Panc1 (cell line): ENCODE measurements at regions not wholly inside any gene's neighbourhood (a gene's known extent, or its start where the extent isn't known, plus 50 kb on each side); places are given as distances from the start of the nearest gene placed in this dataset.
A peak's percentile ranks its signal among the peaks of the same experiment; 100 is the strongest.

Source experiments
- ATAC-seq: fragments of 200-7000 bp; cut with Tn5 transposase; 2 replicates; pipeline ENCODE4 v1.9.1; 2020; ENCODE audit warnings: mild to moderate bottlenecking, moderate library complexity
- BruUV-seq: library from RNA; stranded (reverse); fragments of 400-500 nt; replicated peaks from 2 replicates; lab custom pipeline; 2021; lab: Mats Ljungman, UMichigan
- CTCF ChIA-PET: fragments of 300-600 bp; sonication (Branson Sonifier 250); formaldehyde crosslinking; loops from one replicate; lab custom pipeline; 2022; ENCODE audit warnings: antibody characterized with exemption; lab: Charles Lee
- POLR2A ChIA-PET: fragments of 300-600 bp; sonication (Branson Sonifier 250); formaldehyde crosslinking; loops from one replicate; lab custom pipeline; 2022; ENCODE audit warnings: antibody characterized with exemption; lab: Charles Lee
- DNase-seq: peaks from one replicate; pipeline ENCODE4 v3.0.0-alpha.2; 2010; ENCODE audit warnings: low read depth, low spot score
- H3K27ac ChIP-seq: 2 replicates; pipeline ENCODE4 v1.5.1; 2011; ENCODE audit warnings: mild to moderate bottlenecking, low read length, inconsistent platforms
- H3K27me3 ChIP-seq: fragments of 200-500 bp; sonication (Bioruptor generic); 2 replicates; pipeline ENCODE4 v1.6.0; 2014; ENCODE audit warnings: low read length, inconsistent platforms; ENCODE audit not compliant: control insufficient read depth, insufficient read depth
- H3K36me3 ChIP-seq: fragments of 200-500 bp; sonication (Bioruptor generic); 2 replicates; pipeline ENCODE4 v1.5.1; 2014; ENCODE audit warnings: inconsistent platforms, mild to moderate bottlenecking, low read length, moderate library complexity; ENCODE audit not compliant: control insufficient read depth, insufficient read depth
- H3K4me1 ChIP-seq: 2 replicates; pipeline ENCODE4 v1.5.1; 2011; ENCODE audit warnings: inconsistent platforms, mild to moderate bottlenecking, low read length, moderate library complexity; ENCODE audit not compliant: control insufficient read depth, insufficient read depth
- H3K4me3 ChIP-seq, 2 experiments: 2 replicates each; pipeline ENCODE4 v1.5.1; 2011 to 2012; ENCODE audit warnings: low read depth in 2 of 2, low read length in 2 of 2, mild to moderate bottlenecking in 2 of 2, inconsistent platforms in 1 of 2, moderate library complexity in 1 of 2
- H3K9me3 ChIP-seq: fragments of 200-500 bp; sonication (Bioruptor generic); 2 replicates; pipeline ENCODE4 v1.5.1; 2014; ENCODE audit warnings: low read depth, mild to moderate bottlenecking, inconsistent platforms, low read length, moderate library complexity; ENCODE audit not compliant: control insufficient read depth, insufficient read depth
- POLR2AphosphoS5 ChIP-seq: IDR thresholded peaks from 2 replicates; pipeline ENCODE4 v1.6.1; 2012; ENCODE audit warnings: mild to moderate bottlenecking, low read depth, low read length, moderate library complexity
- SIN3A ChIP-seq: IDR thresholded peaks from 2 replicates; pipeline ENCODE4 v1.6.1; 2012; ENCODE audit warnings: low read depth, mild to moderate bottlenecking, low read length, moderate library complexity, borderline replicate concordance; ENCODE audit not compliant: insufficient read depth
- TCF7L2 ChIP-seq: IDR thresholded peaks from 2 replicates; pipeline ENCODE4 v1.6.1; 2011; ENCODE audit warnings: mild to moderate bottlenecking, low read depth, low read length, inconsistent platforms
- in situ Hi-C: cut with HindIII; loops from 2 replicates; pipeline ENCODE4 v1.10.0; 2016; ENCODE audit warnings: low sequenced_read_pairs, low pct_unique_long_range_greater_than_20kb
- intact Hi-C: fragments of 100-400 bp; cut with micrococcal nuclease; formaldehyde crosslinking; loops from one replicate; pipeline ENCODE4 v1.10.0; 2022; ENCODE audit not compliant: unreplicated experiment
- TF ChIP-seq, protein P1 (sequence below), 2 experiments: IDR thresholded peaks; 2 replicates each; pipeline ENCODE4 v1.6.1; 2011 to 2012; ENCODE audit warnings: low read depth in 2 of 2, control low read depth in 1 of 2, low read length in 1 of 2, mild to moderate bottlenecking in 1 of 2, moderate library complexity in 1 of 2; ENCODE audit not compliant: insufficient read depth in 1 of 2
- TF ChIP-seq, protein P2 (sequence below): fragments of 450-650 bp; IDR thresholded peaks from 2 replicates; pipeline ENCODE4 v1.5.1; 2017; ENCODE audit warnings: mild to moderate bottlenecking

GRCh38 chr5:180437336-180437735 lies 56.8 kb upstream of the CNOT6 start:
- intact Hi-C loops (no loop called here), in situ Hi-C loops (no loop called here)
- Histone ChIP-seq H3K27me3 (no peaks in the 10 kb centered on the region), H3K9me3 (no peaks in the 10 kb centered on the region), H3K4me1 (no peaks in the 10 kb centered on the region; the same call in 1 of the 2 replicates), H3K27ac (no peak overlapping the region), H3K4me3 (no peak overlapping the region), H3K36me3 (no peaks in the 10 kb centered on the region)
- ChIA-PET POLR2A (no interaction called here), CTCF (no interaction called here)
- TF ChIP-seq TCF7L2 (no peak), POLR2AphosphoS5 (no peak), SIN3A (no peak)
- TF ChIP-seq, protein P1, sequence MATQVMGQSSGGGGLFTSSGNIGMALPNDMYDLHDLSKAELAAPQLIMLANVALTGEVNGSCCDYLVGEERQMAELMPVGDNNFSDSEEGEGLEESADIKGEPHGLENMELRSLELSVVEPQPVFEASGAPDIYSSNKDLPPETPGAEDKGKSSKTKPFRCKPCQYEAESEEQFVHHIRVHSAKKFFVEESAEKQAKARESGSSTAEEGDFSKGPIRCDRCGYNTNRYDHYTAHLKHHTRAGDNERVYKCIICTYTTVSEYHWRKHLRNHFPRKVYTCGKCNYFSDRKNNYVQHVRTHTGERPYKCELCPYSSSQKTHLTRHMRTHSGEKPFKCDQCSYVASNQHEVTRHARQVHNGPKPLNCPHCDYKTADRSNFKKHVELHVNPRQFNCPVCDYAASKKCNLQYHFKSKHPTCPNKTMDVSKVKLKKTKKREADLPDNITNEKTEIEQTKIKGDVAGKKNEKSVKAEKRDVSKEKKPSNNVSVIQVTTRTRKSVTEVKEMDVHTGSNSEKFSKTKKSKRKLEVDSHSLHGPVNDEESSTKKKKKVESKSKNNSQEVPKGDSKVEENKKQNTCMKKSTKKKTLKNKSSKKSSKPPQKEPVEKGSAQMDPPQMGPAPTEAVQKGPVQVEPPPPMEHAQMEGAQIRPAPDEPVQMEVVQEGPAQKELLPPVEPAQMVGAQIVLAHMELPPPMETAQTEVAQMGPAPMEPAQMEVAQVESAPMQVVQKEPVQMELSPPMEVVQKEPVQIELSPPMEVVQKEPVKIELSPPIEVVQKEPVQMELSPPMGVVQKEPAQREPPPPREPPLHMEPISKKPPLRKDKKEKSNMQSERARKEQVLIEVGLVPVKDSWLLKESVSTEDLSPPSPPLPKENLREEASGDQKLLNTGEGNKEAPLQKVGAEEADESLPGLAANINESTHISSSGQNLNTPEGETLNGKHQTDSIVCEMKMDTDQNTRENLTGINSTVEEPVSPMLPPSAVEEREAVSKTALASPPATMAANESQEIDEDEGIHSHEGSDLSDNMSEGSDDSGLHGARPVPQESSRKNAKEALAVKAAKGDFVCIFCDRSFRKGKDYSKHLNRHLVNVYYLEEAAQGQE (IDR thresholded peaks at IDR 0.05; ENCODE audit: insufficient read depth in 1 of 2, low read depth in 2 of 2, low read length in 1 of 2) = no peak
- TF ChIP-seq, protein P2, sequence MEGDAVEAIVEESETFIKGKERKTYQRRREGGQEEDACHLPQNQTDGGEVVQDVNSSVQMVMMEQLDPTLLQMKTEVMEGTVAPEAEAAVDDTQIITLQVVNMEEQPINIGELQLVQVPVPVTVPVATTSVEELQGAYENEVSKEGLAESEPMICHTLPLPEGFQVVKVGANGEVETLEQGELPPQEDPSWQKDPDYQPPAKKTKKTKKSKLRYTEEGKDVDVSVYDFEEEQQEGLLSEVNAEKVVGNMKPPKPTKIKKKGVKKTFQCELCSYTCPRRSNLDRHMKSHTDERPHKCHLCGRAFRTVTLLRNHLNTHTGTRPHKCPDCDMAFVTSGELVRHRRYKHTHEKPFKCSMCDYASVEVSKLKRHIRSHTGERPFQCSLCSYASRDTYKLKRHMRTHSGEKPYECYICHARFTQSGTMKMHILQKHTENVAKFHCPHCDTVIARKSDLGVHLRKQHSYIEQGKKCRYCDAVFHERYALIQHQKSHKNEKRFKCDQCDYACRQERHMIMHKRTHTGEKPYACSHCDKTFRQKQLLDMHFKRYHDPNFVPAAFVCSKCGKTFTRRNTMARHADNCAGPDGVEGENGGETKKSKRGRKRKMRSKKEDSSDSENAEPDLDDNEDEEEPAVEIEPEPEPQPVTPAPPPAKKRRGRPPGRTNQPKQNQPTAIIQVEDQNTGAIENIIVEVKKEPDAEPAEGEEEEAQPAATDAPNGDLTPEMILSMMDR = no peak
- DNase-seq (no peak), ATAC-seq (no peak)
- BruUV-seq = no TSS peak

DNA sequence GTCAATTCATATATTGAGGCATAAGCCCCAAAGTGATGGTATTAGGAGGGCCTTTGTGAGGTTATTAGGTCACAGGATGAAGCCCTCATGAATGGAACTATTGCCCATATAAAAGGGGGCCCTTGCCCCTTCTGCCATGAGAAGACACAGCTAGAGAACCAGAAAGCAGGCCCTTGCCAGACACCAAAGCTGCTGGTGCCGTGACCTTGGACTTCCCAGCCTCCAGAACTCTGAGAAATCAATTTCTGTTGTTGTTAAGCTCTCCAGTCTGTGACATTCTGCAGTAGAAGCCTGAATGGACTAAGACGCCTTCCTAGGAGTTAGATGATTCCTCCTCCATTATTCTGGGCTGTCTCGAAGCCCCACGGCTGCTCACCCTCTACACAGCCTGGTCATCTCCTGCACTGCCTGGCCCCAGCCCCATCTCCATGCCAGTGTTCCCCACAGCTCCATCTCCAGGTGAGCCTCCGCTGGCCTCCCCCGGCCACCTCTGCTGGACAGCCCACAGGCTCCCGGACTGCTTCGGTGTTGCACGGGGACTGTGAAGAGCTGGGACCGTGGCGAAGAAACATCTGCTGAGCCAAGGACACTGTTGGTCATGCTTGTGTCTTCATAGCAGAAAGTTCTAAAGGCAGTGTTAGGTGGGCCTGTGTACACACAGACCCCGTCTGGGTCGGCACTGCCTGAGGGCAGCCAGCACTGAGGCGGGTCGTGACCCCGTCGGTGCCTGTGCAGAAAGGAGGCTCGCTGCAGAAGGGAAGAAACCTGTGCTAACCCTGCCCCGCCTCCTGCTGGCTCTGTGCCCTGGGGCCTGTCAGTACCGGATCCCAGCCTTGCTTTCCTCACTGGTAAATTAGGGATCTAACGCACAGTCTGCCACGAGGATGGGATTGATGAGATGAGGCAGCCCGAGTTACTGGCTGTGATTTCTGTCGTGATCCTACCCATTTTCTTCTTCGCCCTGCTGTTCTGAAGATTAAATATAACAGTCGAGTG lies 55.1 kb upstream of the CNOT6 start:
- in situ Hi-C loops = no loop called here
- Histone ChIP-seq H3K27ac (no peak overlapping the region), H3K36me3 (no peaks in the 10 kb centered on the region), H3K9me3 (no peaks in the 10 kb centered on the region), H3K4me3 (no peak overlapping the region), H3K27me3 (no peaks in the 10 kb centered on the region), H3K4me1 (no peaks in the 10 kb centered on the region; the same call in 1 of the 2 replicates)
- no peak for TF ChIP-seq SIN3A
- no peak for TF ChIP-seq POLR2AphosphoS5
- TF ChIP-seq TCF7L2 = no peak
- TF ChIP-seq, protein P2 = no peak
- TF ChIP-seq, protein P1 (IDR thresholded peaks at IDR 0.05; ENCODE audit: insufficient read depth in 1 of 2, low read depth in 2 of 2, low read length in 1 of 2) = no peak
- BruUV-seq = no TSS peak
- ATAC-seq (peak; percentile 32; the same call in 1 of the 2 replicates), DNase-seq (no peak)
- intact Hi-C loops = no loop called here
- POLR2A ChIA-PET = no interaction called here
- CTCF ChIA-PET = no interaction called here
